Lower lobe of right lung (tissue), 2 donors: ENCODE measurements at regions not wholly inside any gene's neighbourhood (a gene's known extent, or its start where the extent isn't known, plus 50 kb on each side); places are given as distances from the start of the nearest gene placed in this dataset.

Experiments used
- ATAC-seq, 2 donors: fragments of 200-7000 bp; cut with Tn5 transposase; one replicate each; pipeline ENCODE4 v1.9.1; 2020 to 2022; ENCODE audit warnings: mild to moderate bottlenecking in 2 of 2, moderate library complexity in 2 of 2
- DNase-seq: peaks from one replicate; pipeline ENCODE4 v3.0.0-alpha.2; 2020
- H3K27ac ChIP-seq: fragments of 200-600 bp; one replicate; pipeline ENCODE4 v1.8.0; 2022
- H3K27me3 ChIP-seq: fragments of 200-600 bp; one replicate; pipeline ENCODE4 v1.8.0; 2022; ENCODE audit warnings: low read depth
- H3K36me3 ChIP-seq: fragments of 200-600 bp; one replicate; pipeline ENCODE4 v1.8.0; 2022; ENCODE audit warnings: mild to moderate bottlenecking
- H3K4me1 ChIP-seq: fragments of 200-600 bp; one replicate; pipeline ENCODE4 v1.8.0; 2022
- H3K4me3 ChIP-seq: fragments of 200-600 bp; one replicate; pipeline ENCODE4 v1.8.0; 2022; ENCODE audit warnings: mild to moderate bottlenecking
- H3K9me3 ChIP-seq: fragments of 200-600 bp; one replicate; pipeline ENCODE4 v1.8.0; 2022
- intact Hi-C: fragments of 100-400 bp; cut with DNase I; formaldehyde crosslinking; loops from one replicate; pipeline ENCODE4 v1.11.0; 2022
- TF ChIP-seq, protein P1 (sequence below): fragments of 200-600 bp; IDR thresholded peaks from one replicate; pipeline ENCODE4 v1.8.0; 2022; ENCODE audit warnings: antibody characterized with exemption, mild to moderate bottlenecking
- donor health status: DM: no; HTN: yes; CAD: no; lungs with severe emphysema.

GRCh38 chr6:103910018-103910417, 949.7 kb downstream of the HACE1 start:
- Histone ChIP-seq H3K9me3 (peaks cover 5% of the 10 kb centered on the region), H3K4me1 (no peaks in the 10 kb centered on the region), H3K4me3 (no peak overlapping the region), H3K36me3 (no peaks in the 10 kb centered on the region), H3K27ac (no peak overlapping the region), H3K27me3 (no peaks in the 10 kb centered on the region)
- ATAC-seq (no peak), DNase-seq (no peak)
- TF ChIP-seq, protein P1, sequence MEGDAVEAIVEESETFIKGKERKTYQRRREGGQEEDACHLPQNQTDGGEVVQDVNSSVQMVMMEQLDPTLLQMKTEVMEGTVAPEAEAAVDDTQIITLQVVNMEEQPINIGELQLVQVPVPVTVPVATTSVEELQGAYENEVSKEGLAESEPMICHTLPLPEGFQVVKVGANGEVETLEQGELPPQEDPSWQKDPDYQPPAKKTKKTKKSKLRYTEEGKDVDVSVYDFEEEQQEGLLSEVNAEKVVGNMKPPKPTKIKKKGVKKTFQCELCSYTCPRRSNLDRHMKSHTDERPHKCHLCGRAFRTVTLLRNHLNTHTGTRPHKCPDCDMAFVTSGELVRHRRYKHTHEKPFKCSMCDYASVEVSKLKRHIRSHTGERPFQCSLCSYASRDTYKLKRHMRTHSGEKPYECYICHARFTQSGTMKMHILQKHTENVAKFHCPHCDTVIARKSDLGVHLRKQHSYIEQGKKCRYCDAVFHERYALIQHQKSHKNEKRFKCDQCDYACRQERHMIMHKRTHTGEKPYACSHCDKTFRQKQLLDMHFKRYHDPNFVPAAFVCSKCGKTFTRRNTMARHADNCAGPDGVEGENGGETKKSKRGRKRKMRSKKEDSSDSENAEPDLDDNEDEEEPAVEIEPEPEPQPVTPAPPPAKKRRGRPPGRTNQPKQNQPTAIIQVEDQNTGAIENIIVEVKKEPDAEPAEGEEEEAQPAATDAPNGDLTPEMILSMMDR, result no peak
- intact Hi-C loops, result no loop called here

DNA sequence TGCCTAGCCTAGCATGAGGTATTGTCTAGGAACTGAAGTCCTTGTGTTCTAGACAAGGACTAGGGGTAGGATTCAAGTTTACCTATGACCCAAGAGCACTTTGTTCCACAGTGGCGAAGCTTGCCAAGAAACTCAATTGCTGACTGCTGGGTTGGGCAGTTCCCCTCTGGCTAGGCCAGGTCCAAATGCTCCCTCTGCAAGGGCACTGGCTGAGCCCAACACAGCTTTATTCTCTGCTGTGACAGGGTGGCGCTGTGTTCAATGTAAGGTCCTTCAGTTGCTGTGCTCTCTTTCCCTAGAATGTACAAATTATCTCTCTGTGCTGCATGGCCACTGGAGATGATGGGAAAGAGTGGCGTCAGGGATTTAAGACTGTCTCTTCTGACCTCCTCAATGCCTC, 950.8 kb downstream of the HACE1 start:
- DNase-seq, result no peak
- H3K4me3 ChIP-seq, result no peak overlapping the region
- TF ChIP-seq, protein P1, result no peak
- H3K36me3 ChIP-seq, result no peaks in the 10 kb centered on the region
- no peaks in the 10 kb centered on the region for H3K27me3 ChIP-seq
- no peaks in the 10 kb centered on the region for H3K4me1 ChIP-seq
- intact Hi-C loops, result no loop called here
- H3K9me3 ChIP-seq, result peaks cover 7% of the 10 kb centered on the region
- H3K27ac ChIP-seq, result no peak overlapping the region
- ATAC-seq, result no peak

- H3K4me1 ChIP-seq, result no peaks in the 10 kb centered on the region
- no peak overlapping the region for H3K4me3 ChIP-seq
- no peak for ATAC-seq
- H3K9me3 ChIP-seq, result no peaks in the 10 kb centered on the region
- TF ChIP-seq, protein P1, result no peak
- H3K36me3 ChIP-seq, result no peaks in the 10 kb centered on the region
- no peak overlapping the region for H3K27ac ChIP-seq
- intact Hi-C loops, result no loop called here
- no peak for DNase-seq
- H3K27me3 ChIP-seq, result no peaks in the 10 kb centered on the region
These were observed 964.6 kb downstream of the HACE1 start for GRCh38 chr6:103895136-103895535.

- intact Hi-C loops, result no loop called here
- Histone ChIP-seq H3K27me3 (no peaks in the 10 kb centered on the region), H3K36me3 (no peaks in the 10 kb centered on the region), H3K9me3 (no peaks in the 10 kb centered on the region), H3K4me3 (no peak overlapping the region), H3K4me1 (no peaks in the 10 kb centered on the region), H3K27ac (no peak overlapping the region)
- TF ChIP-seq, protein P1, result no peak
- no peak for ATAC-seq
- no peak for DNase-seq
These were observed 966.6 kb downstream of the HACE1 start for GRCh38 chr6:103893141-103893581.

GRCh38 chr6:103886951-103887350, 972.8 kb downstream of the HACE1 start:
- Histone ChIP-seq H3K27me3 (no peaks in the 10 kb centered on the region), H3K4me3 (no peak overlapping the region), H3K27ac (no peak overlapping the region), H3K4me1 (no peaks in the 10 kb centered on the region), H3K9me3 (no peaks in the 10 kb centered on the region), H3K36me3 (no peaks in the 10 kb centered on the region)
- intact Hi-C loops, result no loop called here
- ATAC-seq, result no peak
- TF ChIP-seq, protein P1, result no peak
- no peak for DNase-seq

GRCh38 chr6:103885446-103885845, 974.3 kb downstream of the HACE1 start:
- Histone ChIP-seq H3K36me3 (no peaks in the 10 kb centered on the region), H3K4me3 (no peak overlapping the region), H3K27me3 (no peaks in the 10 kb centered on the region), H3K4me1 (no peaks in the 10 kb centered on the region), H3K27ac (no peak overlapping the region), H3K9me3 (no peaks in the 10 kb centered on the region)
- intact Hi-C loops, result no loop called here
- TF ChIP-seq, protein P1, result no peak
- DNase-seq (no peak), ATAC-seq (no peak)
